Omental fat pad (tissue), 3 donors: ENCODE measurements at regions not wholly inside any gene's neighbourhood (a gene's known extent, or its start where the extent isn't known, plus 50 kb on each side); places are given as distances from the start of the nearest gene placed in this dataset.

Experiments used
- ATAC-seq: fragments of 150-250 bp; one replicate; pipeline ENCODE4 v1.9.1; 2016; ENCODE audit warnings: mild to moderate bottlenecking, moderate library complexity; ENCODE audit not compliant: low FRiP score
- DNase-seq: peaks from one replicate; pipeline ENCODE4 v3.0.0-alpha.2; 2019; ENCODE audit warnings: low spot score
- TF ChIP-seq, protein P1 (sequence below), 3 donors: fragments of 450-650 bp; IDR thresholded peaks; one replicate each; pipeline ENCODE4 v1.5.1; 2016 to 2017; ENCODE audit warnings: antibody characterized with exemption in 3 of 3, mild to moderate bottlenecking in 3 of 3, moderate library complexity in 2 of 3

DNA sequence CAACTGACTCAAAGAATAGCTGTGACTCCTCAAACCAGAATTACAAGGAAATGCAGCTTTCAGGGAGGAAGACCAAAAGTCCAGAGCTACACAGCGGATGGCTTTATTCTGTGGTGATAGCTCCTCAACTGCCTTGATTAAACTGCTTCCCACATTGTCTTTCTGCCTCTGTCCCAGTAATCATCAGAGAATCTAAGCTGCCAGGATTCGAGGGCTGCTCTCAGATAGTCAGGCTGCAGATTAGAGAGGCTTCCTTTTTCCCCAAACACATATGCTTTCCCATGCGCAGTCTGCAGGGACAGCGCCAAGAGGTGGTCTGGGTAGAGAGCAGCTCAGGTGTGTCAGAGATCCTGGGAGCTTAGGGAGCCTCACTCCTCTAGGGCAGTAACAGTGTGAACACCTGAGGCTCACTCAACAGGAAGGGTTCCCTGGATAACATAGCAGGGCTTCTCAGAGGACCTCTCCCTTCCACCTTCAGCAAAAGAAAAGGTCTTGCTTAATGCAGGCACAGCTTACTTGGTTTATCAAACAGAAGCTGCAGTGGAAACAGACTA is 439.9 kb upstream of the TLE4 start:
- TF ChIP-seq, protein P1, sequence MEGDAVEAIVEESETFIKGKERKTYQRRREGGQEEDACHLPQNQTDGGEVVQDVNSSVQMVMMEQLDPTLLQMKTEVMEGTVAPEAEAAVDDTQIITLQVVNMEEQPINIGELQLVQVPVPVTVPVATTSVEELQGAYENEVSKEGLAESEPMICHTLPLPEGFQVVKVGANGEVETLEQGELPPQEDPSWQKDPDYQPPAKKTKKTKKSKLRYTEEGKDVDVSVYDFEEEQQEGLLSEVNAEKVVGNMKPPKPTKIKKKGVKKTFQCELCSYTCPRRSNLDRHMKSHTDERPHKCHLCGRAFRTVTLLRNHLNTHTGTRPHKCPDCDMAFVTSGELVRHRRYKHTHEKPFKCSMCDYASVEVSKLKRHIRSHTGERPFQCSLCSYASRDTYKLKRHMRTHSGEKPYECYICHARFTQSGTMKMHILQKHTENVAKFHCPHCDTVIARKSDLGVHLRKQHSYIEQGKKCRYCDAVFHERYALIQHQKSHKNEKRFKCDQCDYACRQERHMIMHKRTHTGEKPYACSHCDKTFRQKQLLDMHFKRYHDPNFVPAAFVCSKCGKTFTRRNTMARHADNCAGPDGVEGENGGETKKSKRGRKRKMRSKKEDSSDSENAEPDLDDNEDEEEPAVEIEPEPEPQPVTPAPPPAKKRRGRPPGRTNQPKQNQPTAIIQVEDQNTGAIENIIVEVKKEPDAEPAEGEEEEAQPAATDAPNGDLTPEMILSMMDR (IDR thresholded peaks at IDR 0.05) = no peak
- DNase-seq = no peak
- no peak for ATAC-seq

DNA sequence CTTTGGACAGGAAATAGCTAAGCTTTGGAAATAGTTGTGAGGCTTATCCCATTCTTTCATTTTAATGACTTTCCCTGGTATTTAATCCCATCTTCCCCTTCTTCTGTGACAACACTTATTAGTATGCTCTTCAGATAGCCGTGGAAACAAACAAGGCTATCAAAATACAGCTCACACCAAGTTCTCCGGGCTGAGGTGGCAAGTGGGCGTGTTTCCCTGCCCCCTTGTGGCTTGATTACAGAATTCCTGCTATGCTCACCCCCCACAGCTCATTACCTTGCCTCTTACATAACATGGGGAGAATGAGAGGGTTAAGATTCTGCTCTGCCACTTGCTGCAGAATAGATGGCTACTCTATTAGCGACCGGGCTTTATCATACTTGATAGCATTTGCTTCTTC is 437.1 kb upstream of the TLE4 start:
- ATAC-seq = no peak
- TF ChIP-seq, protein P1 (IDR thresholded peaks at IDR 0.05) = no peak
- no peak for DNase-seq

DNA sequence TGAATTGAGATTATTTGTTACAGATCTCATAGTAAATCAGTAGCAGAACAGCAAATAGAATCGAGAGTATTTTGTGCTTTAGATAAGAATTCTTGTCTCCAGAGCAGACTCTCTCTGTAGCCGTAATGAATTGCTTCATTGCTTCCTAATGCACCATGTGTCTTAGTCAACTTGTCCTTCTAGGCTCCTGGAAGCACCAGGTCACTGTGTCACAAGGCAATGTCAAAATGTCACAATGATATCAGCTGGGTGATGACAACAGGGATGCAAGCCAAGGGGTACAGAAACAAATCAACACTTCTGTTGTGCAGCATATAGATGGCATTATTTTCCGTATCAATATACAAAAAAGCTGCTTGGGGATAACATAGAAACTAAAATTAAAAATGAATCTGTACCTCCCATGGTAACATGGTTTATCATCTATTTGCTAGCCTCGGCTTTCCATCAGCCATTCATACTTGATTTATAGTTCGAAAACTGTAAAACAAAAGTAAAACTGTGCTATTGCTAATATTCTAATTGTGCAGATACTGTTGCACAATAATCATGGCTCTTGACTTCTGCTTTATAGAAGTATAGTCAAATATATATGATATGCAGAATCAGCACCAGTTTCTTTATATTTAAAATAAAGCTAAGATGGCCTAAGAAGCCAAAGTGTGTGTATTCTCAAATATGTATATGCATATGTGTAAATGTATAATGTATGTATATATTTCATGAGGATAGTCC is 435.9 kb upstream of the TLE4 start:
- TF ChIP-seq, protein P1 (IDR thresholded peaks at IDR 0.05) = no peak
- ATAC-seq = no peak
- DNase-seq = no peak

DNA sequence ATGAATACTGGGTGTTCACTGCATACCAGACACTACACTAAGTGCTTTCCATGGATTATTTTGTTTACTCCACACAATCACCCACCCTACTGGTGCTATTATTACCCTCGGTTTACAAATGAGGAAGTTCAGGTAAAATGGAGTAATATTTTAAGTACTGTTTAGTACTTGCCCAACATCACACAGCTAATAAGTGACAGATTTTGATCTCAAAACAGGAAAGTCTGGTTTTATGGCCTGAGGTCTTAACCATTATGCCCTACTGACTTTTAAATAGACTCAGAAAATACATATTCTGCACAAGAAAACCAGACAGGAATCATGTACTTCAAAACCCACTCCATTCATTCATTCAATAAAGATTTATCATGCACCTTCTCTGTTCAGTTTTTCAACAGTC is 431.0 kb upstream of the TLE4 start:
- TF ChIP-seq, protein P1 (IDR thresholded peaks at IDR 0.05) = no peak
- DNase-seq (no peak), ATAC-seq (no peak)

DNA sequence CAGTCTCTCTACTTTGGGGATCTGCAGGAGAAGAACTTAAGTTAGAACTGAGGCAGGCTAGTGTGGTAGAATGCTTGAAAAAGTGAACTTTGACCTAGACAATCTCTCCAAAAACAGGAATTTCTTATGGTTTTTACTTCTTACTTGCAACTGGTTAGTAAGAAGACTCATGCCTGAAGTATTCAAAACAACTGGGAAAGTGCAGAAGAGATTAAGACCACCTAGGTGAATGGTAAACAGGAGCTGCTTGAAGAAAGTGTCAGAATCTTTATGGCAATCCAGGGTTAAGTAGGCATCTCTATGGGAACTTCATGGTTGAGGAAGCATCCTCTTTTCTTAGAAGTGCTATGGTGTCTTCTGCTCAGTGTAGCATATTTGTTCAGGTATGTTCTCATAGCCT is 428.6 kb upstream of the TLE4 start:
- no peak for ATAC-seq
- TF ChIP-seq, protein P1 (IDR thresholded peaks at IDR 0.05) = no peak
- no peak for DNase-seq

DNA sequence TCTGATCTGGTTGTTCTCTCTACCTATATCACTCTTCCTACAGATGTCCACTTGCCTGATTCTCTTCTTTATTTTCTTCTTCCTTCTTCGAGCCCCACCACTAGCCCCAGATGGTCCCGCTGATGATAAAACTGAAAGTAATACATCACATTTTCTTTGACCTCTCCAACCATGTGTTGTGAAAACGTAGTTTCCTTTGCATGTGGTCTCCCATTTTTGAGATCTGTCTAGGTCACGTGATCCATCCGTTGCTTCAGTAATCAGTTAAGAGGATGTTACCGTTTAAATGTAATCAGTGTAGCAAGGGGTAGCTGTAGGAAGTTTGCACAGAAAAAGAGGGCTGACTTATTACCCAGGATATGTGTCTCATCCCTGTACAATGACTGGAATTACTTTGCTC is 426.3 kb upstream of the TLE4 start:
- TF ChIP-seq, protein P1 (IDR thresholded peaks at IDR 0.05) = no peak
- no peak for DNase-seq
- no peak for ATAC-seq

DNA sequence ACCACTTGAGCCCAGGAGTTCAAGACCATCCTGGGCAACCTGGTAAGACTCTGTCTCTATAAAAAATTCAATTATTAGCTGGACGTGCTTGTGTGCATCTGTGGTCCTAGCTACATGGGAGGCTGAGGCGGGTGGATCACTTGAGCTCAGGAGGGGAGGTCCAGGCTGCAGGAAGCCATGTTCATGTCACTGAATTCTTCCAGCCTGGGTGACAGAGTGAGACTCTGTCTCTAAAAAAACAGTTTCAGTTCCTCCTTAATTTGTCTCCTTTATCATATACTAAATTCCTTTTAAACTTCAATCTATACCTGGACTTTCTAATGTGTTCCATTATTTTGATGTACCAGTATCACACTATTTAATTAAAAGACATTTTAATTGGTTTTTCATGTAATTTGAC is 422.2 kb upstream of the TLE4 start:
- DNase-seq (no peak), ATAC-seq (no peak)
- TF ChIP-seq, protein P1 (IDR thresholded peaks at IDR 0.05) = no peak
